ENCODE measurements at regions not wholly inside any gene's neighbourhood (a gene's known extent, or its start where the extent isn't known, plus 50 kb on each side); places are given as distances from the start of the nearest gene placed in this dataset.
"Not testable (repeated sequence)": the region's sequence is repeated elsewhere in the genome, so short reads cannot be mapped to it uniquely, and the experiment has no call there.

- not testable (repeated sequence) for TF ChIP-seq CTCF (IDR thresholded peaks at IDR 0.05); POLR2A (IDR thresholded peaks at IDR 0.05); POLR2AphosphoS5 (IDR thresholded peaks at IDR 0.05; ENCODE audit: insufficient read depth in 1 of 2, low read depth in 1 of 2)
Measured at GRCh38 chr11:95610185-95610584, 179.4 kb downstream of the FAM76B start.
